CD8-positive, alpha-beta memory T cell (primary cell): ENCODE measurements at regions not wholly inside any gene's neighbourhood (a gene's known extent, or its start where the extent isn't known, plus 50 kb on each side); places are given as distances from the start of the nearest gene placed in this dataset.

Experiments used
- CTCF ChIA-PET: fragments of 350-600 bp; sonication (Branson Sonifier 250); formaldehyde crosslinking; loops from one replicate; lab custom pipeline; 2021; ENCODE audit warnings: antibody characterized with exemption; lab: Charles Lee
- POLR2A ChIA-PET: fragments of 350-600 bp; sonication (Branson Sonifier 250); formaldehyde crosslinking; loops from one replicate; lab custom pipeline; 2021; ENCODE audit warnings: antibody characterized with exemption; lab: Charles Lee
- DNase-seq, 5 donors: peaks; one replicate each; pipeline versions ENCODE4 v3.0.0 to v3.0.0-alpha.2; 2020 to 2022; ENCODE audit warnings: mixed read lengths in 1 of 5
- H3K27ac ChIP-seq: one replicate; pipeline ENCODE4 v1.7.0; 2013; ENCODE audit warnings: low read depth, mild to moderate bottlenecking, low read length, moderate library complexity
- H3K27me3 ChIP-seq: 2 replicates; pipeline ENCODE4 v1.7.0; 2013; ENCODE audit warnings: low read length, mild to moderate bottlenecking; ENCODE audit not compliant: insufficient read depth, poor library complexity, severe bottlenecking
- H3K36me3 ChIP-seq: 2 replicates; pipeline ENCODE4 v1.7.0; 2013; ENCODE audit warnings: mild to moderate bottlenecking, low read length, moderate library complexity; ENCODE audit not compliant: insufficient read depth
- H3K4me1 ChIP-seq: 2 replicates; pipeline ENCODE4 v1.7.0; 2013; ENCODE audit warnings: mild to moderate bottlenecking, low read length, moderate library complexity; ENCODE audit not compliant: insufficient read depth
- H3K4me3 ChIP-seq: 2 replicates; pipeline ENCODE4 v1.7.0; 2013; ENCODE audit warnings: mild to moderate bottlenecking, low read length
- H3K9me3 ChIP-seq: 2 replicates; pipeline ENCODE4 v1.7.0; 2013; ENCODE audit warnings: mild to moderate bottlenecking, low read length
- H3K27ac Mint-ChIP-seq, 8 donors: one replicate each; pipeline ENCODE4 v1.8.0; 2020 to 2021; ENCODE audit warnings: mixed read lengths in 8 of 8, mild to moderate bottlenecking in 6 of 8, inconsistent platforms in 3 of 8, moderate library complexity in 3 of 8
- H3K27me3 Mint-ChIP-seq, 2 donors: one replicate each; pipeline ENCODE4 v1.8.0; 2020 to 2021; ENCODE audit warnings: mixed read lengths in 2 of 2, mild to moderate bottlenecking in 1 of 2, moderate library complexity in 1 of 2
- H3K36me3 Mint-ChIP-seq, 3 donors: one replicate each; pipeline ENCODE4 v1.8.0; 2020 to 2021; ENCODE audit warnings: mixed read lengths in 3 of 3, inconsistent platforms in 1 of 3, mild to moderate bottlenecking in 1 of 3
- H3K4me1 Mint-ChIP-seq, 3 donors: one replicate each; pipeline ENCODE4 v1.8.0; 2020 to 2021; ENCODE audit warnings: mixed read lengths in 3 of 3, inconsistent platforms in 1 of 3, mild to moderate bottlenecking in 1 of 3
- H3K4me3 Mint-ChIP-seq, 7 donors: one replicate each; pipeline ENCODE4 v1.8.0; 2020 to 2021; ENCODE audit warnings: mixed read lengths in 7 of 7, mild to moderate bottlenecking in 6 of 7, moderate library complexity in 4 of 7, inconsistent platforms in 2 of 7
- H3K9me3 Mint-ChIP-seq, 5 donors: one replicate each; pipeline ENCODE4 v1.8.0; 2020 to 2022; ENCODE audit warnings: mixed read lengths in 5 of 5, mild to moderate bottlenecking in 3 of 5, moderate library complexity in 2 of 5, inconsistent platforms in 1 of 5

- Mint-ChIP-seq H3K36me3 (no peaks in the 10 kb centered on the region), H3K27me3 (no peaks in the 10 kb centered on the region), H3K4me1 (no peaks in the 10 kb centered on the region), H3K9me3 (peaks cover 0 to 1% (median 0%) of the 10 kb centered on the region in 5 donors), H3K27ac (no peak overlapping the region), H3K4me3 (no peak overlapping the region)
- CTCF ChIA-PET, result no interaction called here
- Histone ChIP-seq H3K27ac (no peak overlapping the region), H3K9me3 (no peaks in the 10 kb centered on the region), H3K36me3 (no peaks in the 10 kb centered on the region), H3K27me3 (no peaks in the 10 kb centered on the region), H3K4me3 (no peak overlapping the region), H3K4me1 (no peaks in the 10 kb centered on the region)
- DNase-seq, result no peak
- POLR2A ChIA-PET, result no interaction called here
Observed at GRCh38 chr13:79777504-79777903, 296.5 kb downstream of the NDFIP2 start.

GRCh38 chr13:79776531-79777295, 295.8 kb downstream of the NDFIP2 start:
- ChIA-PET POLR2A (no interaction called here), CTCF (no interaction called here)
- Histone ChIP-seq H3K4me3 (no peak overlapping the region), H3K36me3 (no peaks in the 10 kb centered on the region), H3K4me1 (no peaks in the 10 kb centered on the region), H3K27me3 (no peaks in the 10 kb centered on the region), H3K27ac (no peak overlapping the region), H3K9me3 (no peaks in the 10 kb centered on the region)
- DNase-seq, result no peak
- Mint-ChIP-seq H3K9me3 (peaks cover 0 to 1% (median under 1%) of the 10 kb centered on the region in 5 donors), H3K27me3 (no peaks in the 10 kb centered on the region), H3K36me3 (no peaks in the 10 kb centered on the region), H3K4me1 (no peaks in the 10 kb centered on the region), H3K4me3 (no peak overlapping the region), H3K27ac (no peak overlapping the region)

GRCh38 chr13:79775830-79776229, 294.9 kb downstream of the NDFIP2 start:
- peaks cover 0 to 8% (median 3%) of the 10 kb centered on the region in 5 donors for H3K9me3 Mint-ChIP-seq
- no peaks in the 10 kb centered on the region for H3K36me3 Mint-ChIP-seq
- ChIA-PET CTCF (no interaction called here), POLR2A (no interaction called here)
- no peak overlapping the region for H3K4me3 Mint-ChIP-seq
- Histone ChIP-seq H3K27ac (no peak overlapping the region), H3K27me3 (no peaks in the 10 kb centered on the region), H3K4me3 (no peak overlapping the region), H3K36me3 (no peaks in the 10 kb centered on the region), H3K9me3 (no peaks in the 10 kb centered on the region), H3K4me1 (no peaks in the 10 kb centered on the region)
- DNase-seq, result no peak
- no peaks in the 10 kb centered on the region for H3K27me3 Mint-ChIP-seq
- H3K4me1 Mint-ChIP-seq, result no peaks in the 10 kb centered on the region
- no peak overlapping the region for H3K27ac Mint-ChIP-seq

GRCh38 chr13:79772811-79773210, 291.9 kb downstream of the NDFIP2 start:
- Histone ChIP-seq H3K9me3 (no peaks in the 10 kb centered on the region), H3K27ac (no peak overlapping the region), H3K36me3 (no peaks in the 10 kb centered on the region), H3K4me1 (no peaks in the 10 kb centered on the region), H3K27me3 (no peaks in the 10 kb centered on the region), H3K4me3 (no peak overlapping the region)
- H3K36me3 Mint-ChIP-seq, result no peaks in the 10 kb centered on the region
- CTCF ChIA-PET, result no interaction called here
- peaks cover 0 to 9% (median 4%) of the 10 kb centered on the region in 5 donors for H3K9me3 Mint-ChIP-seq
- no peak overlapping the region for H3K4me3 Mint-ChIP-seq
- DNase-seq, result no peak
- no peaks in the 10 kb centered on the region for H3K4me1 Mint-ChIP-seq
- POLR2A ChIA-PET, result no interaction called here
- H3K27me3 Mint-ChIP-seq, result no peaks in the 10 kb centered on the region
- H3K27ac Mint-ChIP-seq, result no peak overlapping the region

- H3K4me3 Mint-ChIP-seq, result no peak overlapping the region
- no peaks in the 10 kb centered on the region for H3K4me1 ChIP-seq
- no peaks in the 10 kb centered on the region for H3K36me3 Mint-ChIP-seq
- ChIA-PET POLR2A (no interaction called here), CTCF (no interaction called here)
- H3K9me3 Mint-ChIP-seq, result peaks cover 0 to 9% (median 4%) of the 10 kb centered on the region in 5 donors
- H3K27ac ChIP-seq, result no peak overlapping the region
- no peaks in the 10 kb centered on the region for H3K27me3 Mint-ChIP-seq
- no peak overlapping the region for H3K27ac Mint-ChIP-seq
- H3K4me1 Mint-ChIP-seq, result no peaks in the 10 kb centered on the region
- H3K36me3 ChIP-seq, result no peaks in the 10 kb centered on the region
- no peaks in the 10 kb centered on the region for H3K9me3 ChIP-seq
- H3K27me3 ChIP-seq, result no peaks in the 10 kb centered on the region
- no peak overlapping the region for H3K4me3 ChIP-seq
- no peak for DNase-seq
Observed at GRCh38 chr13:79771493-79771892, 290.5 kb downstream of the NDFIP2 start.

- DNase-seq, result no peak
- no peak overlapping the region for H3K4me3 Mint-ChIP-seq
- H3K36me3 Mint-ChIP-seq, result no peaks in the 10 kb centered on the region
- no peak overlapping the region for H3K4me3 ChIP-seq
- ChIA-PET CTCF (no interaction called here), POLR2A (no interaction called here)
- H3K27ac ChIP-seq, result no peak overlapping the region
- no peaks in the 10 kb centered on the region for H3K9me3 ChIP-seq
- H3K4me1 ChIP-seq, result no peaks in the 10 kb centered on the region
- H3K36me3 ChIP-seq, result no peaks in the 10 kb centered on the region
- H3K27me3 ChIP-seq, result no peaks in the 10 kb centered on the region
- H3K4me1 Mint-ChIP-seq, result no peaks in the 10 kb centered on the region
- H3K9me3 Mint-ChIP-seq, result peaks cover 0 to 9% (median 4%) of the 10 kb centered on the region in 5 donors
- H3K27ac Mint-ChIP-seq, result no peak overlapping the region
- no peaks in the 10 kb centered on the region for H3K27me3 Mint-ChIP-seq
Observed at GRCh38 chr13:79770056-79770455, 289.1 kb downstream of the NDFIP2 start.

- Mint-ChIP-seq H3K36me3 (no peaks in the 10 kb centered on the region), H3K4me1 (no peaks in the 10 kb centered on the region)
- CTCF ChIA-PET, result no interaction called here
Observed at GRCh38 chr13:79767126-79767525, 286.2 kb downstream of the NDFIP2 start.

GRCh38 chr13:79765331-79765730, 284.4 kb downstream of the NDFIP2 start:
- Histone ChIP-seq H3K36me3 (no peaks in the 10 kb centered on the region), H3K27ac (no peak overlapping the region), H3K9me3 (no peaks in the 10 kb centered on the region), H3K27me3 (no peaks in the 10 kb centered on the region), H3K4me1 (no peaks in the 10 kb centered on the region), H3K4me3 (no peak overlapping the region)
- H3K4me1 Mint-ChIP-seq, result no peaks in the 10 kb centered on the region
- ChIA-PET POLR2A (no interaction called here), CTCF (no interaction called here)
- DNase-seq, result no peak
- H3K36me3 Mint-ChIP-seq, result no peaks in the 10 kb centered on the region
- peaks cover 0 to 3% (median 0%) of the 10 kb centered on the region in 5 donors for H3K9me3 Mint-ChIP-seq
- H3K27me3 Mint-ChIP-seq, result no peaks in the 10 kb centered on the region
- no peak overlapping the region for H3K27ac Mint-ChIP-seq
- no peak overlapping the region for H3K4me3 Mint-ChIP-seq

More at GRCh38 chr13:79767126-79767525, 286.2 kb downstream of the NDFIP2 start:
- Histone ChIP-seq H3K27ac (no peak overlapping the region), H3K9me3 (no peaks in the 10 kb centered on the region), H3K4me1 (no peaks in the 10 kb centered on the region), H3K36me3 (no peaks in the 10 kb centered on the region), H3K27me3 (no peaks in the 10 kb centered on the region), H3K4me3 (no peak overlapping the region)
- POLR2A ChIA-PET, result no interaction called here
- H3K4me3 Mint-ChIP-seq, result no peak overlapping the region
- no peak for DNase-seq
- H3K9me3 Mint-ChIP-seq, result peaks cover 0 to 9% (median 3%) of the 10 kb centered on the region in 5 donors
- no peaks in the 10 kb centered on the region for H3K27me3 Mint-ChIP-seq
- H3K27ac Mint-ChIP-seq, result no peak overlapping the region
